SW 1271 (cell line): ENCODE measurements at regions not wholly inside any gene's neighbourhood (a gene's known extent, or its start where the extent isn't known, plus 50 kb on each side); places are given as distances from the start of the nearest gene placed in this dataset.

Experiments used
- DNase-seq, 2 experiments: peaks; one replicate each; lab custom pipeline; 2025; lab: John Stamatoyannopoulos, UW

DNA sequence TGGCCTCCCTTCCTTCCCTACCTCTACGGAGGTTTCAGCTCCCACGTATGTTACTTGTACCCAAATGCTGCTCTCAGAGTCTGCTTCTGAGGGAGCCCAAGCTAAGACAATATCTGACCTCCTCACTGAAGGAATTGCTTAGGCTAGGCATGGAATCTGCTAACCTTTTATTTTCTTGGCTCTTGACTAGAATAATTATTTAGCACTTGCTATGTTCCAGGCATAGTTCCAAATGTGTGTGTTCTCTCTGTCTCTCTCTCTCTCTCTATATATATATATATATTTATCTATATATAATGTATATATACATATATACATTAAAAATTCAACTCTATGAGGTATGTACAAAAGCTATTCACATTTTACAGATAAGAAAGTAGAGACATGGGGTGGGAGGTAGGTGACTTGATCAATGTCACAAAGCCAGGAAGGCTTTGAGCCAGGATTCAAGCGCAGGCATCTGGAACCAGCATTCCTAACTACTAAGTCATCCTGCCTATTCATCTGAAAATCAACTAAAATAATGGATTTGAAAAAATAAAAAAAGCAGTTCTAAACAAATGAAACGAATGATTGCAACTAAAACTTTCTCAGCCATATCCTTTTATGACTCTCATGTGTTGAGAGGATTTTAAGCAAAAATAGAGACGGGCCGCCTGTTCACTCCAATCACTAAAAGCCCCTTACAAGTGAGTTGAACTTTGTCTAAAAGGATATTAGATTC lies 189.7 kb upstream of the JAG1 start:
- peak in 1 of 2 experiments; percentile 26 for DNase-seq

DNA sequence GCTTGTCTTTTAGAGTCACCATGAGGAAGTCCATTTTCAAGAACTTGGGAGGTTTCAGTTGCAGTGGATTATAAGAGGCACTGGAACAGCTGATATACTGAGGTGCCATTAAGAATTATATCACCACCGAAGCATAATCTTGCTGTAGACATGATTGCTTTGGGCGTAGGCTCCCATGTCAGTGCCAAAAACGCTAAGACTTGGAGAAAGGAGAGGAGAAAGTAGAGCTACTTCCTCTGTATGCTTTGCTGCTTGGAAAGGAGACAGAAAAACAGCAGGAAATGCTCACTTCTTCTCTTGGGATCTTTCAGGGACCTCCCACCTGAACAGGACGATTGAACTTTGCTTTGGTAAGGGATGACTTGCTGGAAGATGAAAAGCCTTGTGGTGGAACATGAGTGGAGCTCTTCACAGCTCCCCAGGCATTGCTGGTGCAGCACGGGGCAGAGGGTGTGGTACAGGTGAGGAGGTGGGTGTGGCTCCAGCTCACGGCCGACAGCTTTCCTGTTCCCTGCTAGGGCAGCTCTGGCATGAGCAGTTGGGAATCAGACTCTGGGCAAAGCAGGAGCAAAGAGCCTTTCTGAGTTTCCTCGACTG lies 190.4 kb upstream of the JAG1 start:
- DNase-seq: no peak

DNA sequence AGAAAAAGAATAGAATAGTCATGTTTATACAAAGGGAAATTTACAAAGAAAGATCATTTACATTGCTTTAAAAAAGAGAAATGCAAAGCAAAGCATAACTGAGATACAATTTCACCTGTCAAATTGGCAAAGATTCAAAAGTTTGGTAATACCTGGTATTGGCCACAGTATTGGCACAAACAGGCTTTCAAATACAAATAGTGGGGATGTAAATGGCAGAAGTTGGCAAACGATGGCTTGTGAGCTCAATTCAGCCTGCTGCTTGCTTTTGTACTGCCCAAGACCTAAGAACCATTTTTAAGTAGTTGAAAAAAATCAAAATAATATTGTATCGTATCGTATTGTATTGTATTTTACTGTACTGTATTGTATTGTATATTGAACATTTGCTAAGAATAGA lies 194.5 kb upstream of the JAG1 start:
- DNase-seq: no peak

DNA sequence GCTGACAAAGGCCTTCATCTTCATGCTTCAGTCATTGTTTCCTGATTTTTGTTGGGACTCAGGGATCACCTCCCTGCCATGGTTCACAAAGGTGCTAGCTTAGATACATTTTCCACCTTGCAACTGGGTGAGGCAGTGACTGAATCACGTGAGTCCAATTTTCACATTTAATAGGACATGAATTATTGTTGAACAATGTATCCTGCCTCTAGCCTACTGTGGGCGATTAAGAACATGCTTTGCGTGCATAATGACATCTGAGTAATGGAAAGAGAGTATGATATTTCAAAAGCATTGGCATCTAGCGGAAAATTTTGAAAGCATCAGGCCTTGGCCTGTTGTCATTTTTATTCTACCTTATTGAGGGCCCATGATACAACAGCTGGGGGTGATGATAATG lies 199.2 kb upstream of the JAG1 start:
- DNase-seq: no peak

DNA sequence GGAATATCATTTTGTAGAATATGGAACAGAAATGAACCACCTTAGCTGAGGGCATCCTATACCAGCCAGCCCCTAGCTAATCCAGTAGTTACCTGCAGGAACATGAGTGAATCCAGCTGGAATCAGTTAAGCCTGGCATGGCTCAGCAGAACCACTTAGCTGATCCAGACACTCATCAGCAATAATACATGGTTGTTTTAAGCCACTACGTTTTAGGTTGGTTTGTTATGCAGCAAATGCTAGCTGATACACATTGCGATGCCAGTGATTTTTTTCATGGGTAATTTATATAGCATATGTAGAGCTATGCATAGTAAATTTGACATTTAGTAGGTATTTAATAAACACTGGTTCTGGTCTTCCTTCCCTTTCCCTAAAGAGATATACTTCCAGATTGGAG lies 201.9 kb upstream of the JAG1 start:
- DNase-seq: no peak

DNA sequence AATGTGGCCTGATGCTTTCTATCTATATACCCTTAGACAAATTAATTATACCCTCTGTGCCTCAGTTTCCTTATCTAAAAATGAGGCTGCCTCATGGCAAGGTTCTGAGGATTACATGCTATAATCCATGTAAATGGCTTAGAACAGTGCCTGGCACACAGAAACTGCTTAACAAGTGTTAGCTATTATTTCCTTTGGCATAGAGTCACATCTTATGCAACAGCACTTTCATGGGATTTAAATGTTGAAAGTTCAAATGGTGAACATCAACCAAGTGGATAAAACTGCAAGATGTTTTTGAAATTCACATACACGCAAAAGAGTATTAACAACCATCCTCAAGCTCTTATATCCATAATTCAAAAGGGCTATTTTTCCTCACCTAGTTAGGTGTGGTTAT lies 202.8 kb upstream of the JAG1 start:
- DNase-seq: no peak

DNA sequence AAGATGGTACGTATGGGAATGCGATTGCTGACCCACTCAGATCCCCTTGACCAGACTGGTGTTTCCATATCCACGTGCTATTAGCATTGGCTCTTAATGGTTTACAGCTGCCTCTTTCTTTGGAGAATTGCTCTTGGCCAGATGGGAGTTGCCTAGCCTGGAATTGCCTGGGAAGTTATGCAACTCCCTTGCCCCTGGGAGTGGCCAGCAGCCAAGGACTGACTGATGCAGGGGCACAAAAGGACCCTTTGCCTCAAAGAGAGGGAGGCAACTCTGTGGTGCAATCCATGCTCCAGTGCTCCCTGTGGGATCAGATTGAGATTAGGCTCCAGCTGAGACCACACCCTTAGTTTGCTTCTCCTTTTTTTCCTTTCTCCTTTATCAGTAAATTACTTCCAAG lies 203.5 kb upstream of the JAG1 start:
- no peak for DNase-seq

DNA sequence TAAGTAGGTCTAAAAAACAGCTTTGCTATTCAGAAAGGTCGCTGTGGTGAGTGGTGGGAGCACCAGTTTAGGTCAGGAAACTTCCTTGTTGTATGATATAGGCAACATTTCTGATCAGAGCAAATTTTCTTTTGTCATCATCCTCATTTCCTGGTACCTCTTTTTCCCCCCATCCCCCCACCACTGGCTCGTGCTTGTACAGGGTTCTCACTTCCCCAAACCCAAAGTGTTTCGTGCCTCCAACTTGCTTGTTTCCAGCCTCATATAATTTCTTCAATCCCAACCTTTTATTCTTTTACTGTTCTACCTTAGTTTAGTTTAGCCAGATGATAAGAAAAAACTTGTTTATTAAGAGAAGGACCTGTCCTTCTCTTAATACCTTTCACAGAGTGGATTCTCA lies 209.4 kb upstream of the JAG1 start:
- DNase-seq: no peak

DNA sequence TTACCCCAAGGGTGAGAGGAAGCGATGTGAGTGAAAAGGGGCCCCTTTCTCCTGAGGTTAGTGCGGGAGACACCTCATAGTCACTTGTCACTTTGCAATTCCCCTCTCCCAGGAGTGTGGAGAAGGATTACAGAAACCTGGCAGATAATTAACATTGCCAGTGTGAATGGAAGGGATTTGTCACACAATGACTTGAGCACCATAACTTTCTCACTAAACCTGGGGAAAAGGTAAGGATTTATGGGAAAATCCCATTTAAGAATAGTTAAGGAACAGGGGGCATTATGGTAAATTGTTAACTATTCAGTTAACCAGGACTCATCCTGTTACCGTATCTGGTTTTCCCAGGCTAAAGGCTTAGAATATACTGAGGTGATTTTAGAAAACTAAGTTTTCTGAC lies 219.5 kb upstream of the JAG1 start:
- DNase-seq: no peak

DNA sequence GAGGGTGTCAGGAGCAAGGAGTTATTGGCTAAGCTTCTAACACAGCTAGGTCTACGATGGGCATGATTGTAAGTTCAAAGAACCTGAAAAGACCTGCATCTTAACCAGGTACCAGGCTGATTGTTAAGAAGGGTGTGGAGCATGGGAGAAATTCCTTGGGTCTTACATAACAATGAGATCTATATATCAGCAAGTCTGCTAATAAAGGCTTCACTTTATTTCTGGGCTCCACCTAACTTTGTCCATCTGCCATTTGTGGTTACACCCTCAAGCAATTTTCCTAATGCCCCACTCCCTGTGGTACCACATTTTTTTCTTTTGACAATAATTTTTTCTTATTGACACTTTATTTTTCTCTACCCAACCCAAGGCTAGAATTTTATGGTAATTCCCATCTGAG lies 223.5 kb upstream of the JAG1 start:
- no peak for DNase-seq

DNA sequence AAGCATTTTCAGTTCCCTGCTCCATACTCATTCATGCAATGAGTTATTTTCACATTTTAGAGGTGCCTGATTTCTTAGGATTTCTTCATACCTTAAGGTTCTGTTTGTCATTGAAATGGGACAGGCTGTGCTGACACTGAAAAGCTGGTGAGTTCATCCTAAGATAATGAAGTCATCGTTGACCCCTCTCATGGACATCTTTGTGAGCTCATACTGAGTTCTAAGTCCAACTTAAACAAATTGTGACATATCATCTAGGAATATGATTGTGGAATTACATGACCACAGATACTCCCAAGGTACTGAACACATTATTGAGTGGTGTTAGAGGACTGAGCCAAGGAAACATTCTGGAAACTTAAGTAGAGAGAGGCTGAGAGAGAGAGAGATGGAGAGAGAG lies 224.8 kb upstream of the JAG1 start:
- DNase-seq: no peak

DNA sequence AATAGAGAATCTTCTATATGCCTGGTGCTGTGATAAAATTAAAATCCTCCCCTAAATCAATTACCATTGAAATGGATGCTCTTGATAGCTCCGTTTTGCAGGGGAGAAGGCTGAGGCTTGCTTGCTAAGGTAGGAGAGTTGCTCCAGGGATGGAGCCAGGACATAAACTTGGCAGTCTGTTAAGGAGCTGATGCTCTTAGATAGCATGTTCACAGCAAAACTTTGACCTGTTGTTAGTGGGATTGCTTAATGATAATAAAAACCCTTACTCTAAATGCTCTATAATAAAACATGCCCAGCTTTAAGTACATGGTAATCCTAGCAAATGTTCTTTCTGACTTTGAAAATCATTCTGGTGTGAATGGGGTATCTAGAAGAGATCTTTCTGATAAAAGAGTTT lies 228.4 kb upstream of the JAG1 start:
- no peak for DNase-seq

DNA sequence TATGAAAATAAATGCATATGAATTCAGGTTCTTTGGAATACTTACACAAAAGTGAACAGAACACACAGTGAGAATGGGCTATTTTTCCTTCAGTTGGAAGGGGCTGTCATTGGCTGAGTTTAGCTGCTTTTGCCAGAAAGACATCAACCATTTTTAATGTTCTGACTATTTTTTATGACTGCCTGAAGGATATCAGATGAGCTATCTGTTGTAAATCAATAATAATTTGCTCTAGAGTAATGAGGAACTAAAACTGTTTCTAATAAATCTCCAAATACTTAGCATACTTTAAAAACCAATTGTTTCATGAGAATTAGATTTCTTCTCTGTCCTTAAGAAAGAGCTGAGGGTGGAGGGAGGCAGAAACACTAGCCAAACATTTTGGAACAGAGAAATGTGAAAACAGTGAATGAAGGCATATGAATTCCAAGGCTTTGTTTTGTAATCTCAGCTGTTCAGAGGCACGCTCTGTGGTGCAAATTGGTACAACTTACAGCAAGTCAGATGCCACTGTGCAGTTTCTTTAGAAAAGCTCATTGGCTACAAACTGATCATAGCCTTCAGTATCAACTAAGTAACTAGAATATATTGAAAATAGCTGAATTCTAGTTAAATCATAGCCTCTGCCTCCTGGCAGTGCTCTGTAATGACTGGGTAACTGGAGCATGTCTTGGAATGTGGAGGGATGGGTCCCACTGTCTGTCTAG lies 228.9 kb upstream of the JAG1 start:
- DNase-seq: no peak

DNA sequence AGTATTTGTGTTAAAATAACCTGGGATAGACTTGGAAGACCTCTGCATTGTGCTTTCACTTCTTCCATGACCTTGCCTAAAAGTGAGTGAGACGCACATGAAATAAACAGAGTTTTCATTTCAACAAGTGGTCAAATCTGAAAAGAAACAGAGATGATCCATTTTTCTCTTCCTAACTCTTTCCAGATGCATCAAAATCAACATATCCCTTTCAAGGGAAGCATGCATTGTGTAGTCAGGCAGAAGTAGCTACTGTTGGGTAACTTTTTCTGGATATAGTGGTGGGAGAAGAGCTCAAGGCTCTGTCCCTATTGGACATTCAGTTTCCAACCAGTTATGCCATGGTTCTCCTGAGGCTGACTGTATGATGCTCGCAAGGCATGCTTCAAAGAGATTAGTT lies 233.0 kb upstream of the JAG1 start:
- no peak for DNase-seq

DNA sequence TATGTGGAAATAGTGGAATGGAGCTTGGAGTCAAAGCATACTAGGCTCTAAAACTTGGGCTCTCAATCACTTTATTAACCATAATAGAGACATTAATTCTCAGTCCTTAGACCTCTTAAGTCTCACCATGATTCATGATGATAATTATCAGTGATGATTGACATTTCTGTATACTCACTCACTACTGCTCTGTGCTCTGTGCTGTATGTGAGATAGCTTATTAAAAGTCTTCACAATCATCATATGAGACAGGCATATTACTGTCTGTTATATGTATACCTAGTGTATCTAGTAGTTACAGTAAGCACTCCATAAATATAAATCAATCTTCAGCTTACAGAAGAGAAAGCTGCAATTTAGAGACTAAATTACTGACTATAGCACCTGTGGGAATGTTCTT lies 236.0 kb upstream of the JAG1 start:
- no peak for DNase-seq

DNA sequence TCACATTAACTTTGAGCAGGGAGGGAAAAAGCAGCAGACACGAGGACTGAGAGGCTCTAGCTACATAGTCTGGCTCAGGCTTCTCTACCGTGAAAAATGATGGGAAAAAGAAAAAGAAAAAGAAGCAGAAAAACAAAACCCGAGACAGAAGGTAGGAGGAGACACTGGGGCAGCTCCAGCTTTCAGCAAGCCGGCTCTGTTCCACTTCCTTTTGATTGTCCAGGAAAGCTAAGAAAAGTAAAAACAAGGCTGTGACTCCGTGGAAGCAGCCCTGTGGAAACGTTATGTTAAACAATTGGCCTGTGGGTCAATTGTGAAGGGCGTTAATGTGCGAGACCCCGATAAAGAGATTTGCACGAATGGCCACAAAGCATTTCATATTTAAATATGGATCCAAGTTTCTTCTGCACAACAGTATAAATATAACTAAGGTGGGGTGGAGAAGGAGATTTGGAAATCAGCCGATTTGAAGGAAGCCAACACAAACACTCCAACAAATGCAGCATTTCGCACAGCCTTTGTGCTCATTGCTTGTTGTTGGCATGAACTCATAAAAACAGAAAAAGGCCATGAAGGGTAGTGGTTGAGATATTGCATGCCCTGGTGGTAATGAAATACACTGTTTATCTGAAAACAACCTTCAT lies 236.9 kb upstream of the JAG1 start:
- no peak for DNase-seq

DNA sequence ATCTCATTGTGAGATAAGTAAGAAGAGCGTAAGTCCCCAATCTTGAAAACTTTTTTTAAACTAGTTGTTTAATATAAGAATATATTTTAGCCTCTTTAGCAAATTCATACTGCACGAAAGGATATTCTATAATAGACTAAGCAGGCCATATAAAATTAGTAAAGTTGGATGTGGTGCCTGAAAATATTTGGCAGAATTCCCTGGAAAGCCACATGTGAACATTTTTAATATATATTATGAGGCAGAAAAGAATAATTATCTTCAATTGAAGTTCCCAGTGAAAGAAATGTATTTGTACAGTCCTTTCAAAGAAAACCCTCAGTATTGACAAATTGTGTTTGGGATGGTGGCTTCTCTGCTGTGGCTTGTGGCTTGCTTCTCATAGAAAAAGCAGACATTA lies 237.5 kb upstream of the JAG1 start:
- no peak for DNase-seq

DNA sequence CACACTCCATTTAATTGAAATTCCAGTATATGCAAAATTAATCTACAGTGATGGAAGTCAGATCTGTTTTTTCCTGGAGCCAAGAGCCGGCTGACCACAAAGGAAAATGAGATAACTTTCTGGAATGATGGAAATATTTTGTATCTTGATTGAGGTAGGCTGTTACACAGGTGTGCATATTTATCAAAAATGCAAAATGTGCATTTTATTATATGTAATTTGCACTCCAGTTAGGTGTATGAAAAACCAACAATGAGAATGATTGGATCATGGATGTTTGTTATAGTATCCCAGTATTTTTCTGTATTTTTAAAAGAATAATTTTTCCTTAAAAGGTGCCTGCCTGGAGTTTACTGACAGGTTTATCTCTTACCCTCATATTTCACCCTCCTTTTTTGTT lies 242.0 kb upstream of the JAG1 start:
- no peak for DNase-seq

DNA sequence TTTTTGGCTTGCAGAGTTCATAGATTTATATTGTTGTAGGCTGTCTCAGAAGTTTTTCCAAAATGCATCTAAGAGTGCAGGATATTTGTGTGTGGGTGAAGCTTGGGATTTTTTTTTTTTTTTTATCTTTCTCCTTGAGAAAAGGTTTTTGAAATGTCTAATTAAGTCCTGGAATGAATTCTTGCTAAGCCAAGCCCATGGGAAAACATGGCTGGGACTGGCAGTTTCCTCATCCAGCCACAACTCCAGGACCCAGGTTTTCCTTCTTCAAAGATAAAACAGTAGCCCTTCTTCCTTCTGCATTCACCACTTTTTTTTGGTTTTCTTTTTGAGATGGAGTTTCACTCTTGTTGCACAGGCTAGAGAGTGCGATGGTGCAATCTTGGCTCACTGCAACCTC lies 242.5 kb upstream of the JAG1 start:
- no peak for DNase-seq

DNA sequence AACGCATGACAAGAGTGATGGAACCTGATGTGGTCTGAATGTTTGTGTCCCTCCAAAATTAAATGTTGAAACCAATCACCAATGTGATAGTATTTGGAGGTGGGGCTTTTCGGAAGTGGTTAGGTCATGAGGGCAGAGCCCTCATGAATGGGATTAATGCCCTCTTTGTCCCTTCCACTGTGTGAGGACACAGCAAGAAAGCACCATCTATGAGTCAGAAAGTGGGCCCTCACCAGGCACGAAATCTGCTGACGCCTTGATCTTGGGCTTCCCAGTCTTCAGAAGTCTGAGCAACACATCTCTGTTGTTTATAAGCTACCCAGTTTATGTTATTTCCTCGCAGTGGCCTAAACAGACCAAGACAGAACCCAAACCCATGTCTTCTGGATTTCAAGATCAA lies 244.0 kb upstream of the JAG1 start:
- DNase-seq: no peak

DNA sequence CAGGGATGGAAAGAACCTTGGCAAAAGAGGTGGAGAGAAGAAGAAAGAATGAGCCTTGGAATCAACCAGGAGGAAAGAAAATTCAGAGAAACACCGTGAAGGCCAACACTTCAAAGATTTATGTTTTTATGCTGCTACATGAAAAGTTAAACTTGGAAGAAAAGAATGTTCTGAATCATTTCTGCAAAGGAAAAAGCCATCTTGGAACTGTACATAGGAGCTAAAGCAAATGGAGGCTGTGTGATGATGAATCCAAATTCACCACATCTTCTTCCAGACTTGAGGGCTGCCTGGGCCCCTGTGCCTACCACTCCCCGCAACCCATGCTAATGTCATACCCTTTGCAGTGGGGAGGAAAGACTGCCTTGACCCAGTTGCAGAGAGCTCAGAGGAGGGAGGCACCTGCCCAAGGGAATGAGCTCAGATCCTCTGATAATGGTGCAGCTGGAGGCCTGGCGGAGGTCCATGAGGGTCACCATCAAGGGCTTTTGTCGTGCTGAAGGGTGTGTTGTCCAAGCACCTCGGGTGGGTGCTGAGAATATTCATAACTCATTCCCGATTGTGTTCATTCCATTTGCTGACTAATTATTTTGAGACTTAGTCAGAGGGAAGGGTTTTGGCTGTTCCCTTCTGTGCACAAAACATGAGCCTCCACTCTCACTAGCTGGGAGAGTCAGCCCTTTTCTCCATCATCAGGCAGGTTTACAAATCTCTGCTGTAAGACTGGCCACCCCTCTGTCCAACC lies 245.8 kb upstream of the JAG1 start:
- no peak for DNase-seq

DNA sequence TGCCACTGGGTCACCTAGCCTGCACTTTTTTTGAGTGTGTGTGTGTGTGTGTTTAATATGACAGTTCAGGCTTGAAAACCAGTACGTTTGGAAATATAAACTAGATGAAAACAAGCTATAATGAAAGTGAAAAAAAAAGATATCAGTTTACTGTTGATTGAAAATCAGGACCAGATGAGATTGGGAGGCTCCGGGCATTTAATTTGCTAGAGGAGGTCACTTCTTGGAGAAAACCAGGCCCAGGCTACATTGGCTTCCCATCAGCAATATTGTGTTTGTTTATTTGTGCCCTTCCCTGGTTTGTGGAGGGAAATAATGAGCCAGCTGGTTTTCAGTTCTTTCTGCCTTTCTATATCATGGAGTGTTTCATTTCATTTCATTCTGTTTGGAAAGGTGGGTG lies 246.6 kb upstream of the JAG1 start:
- DNase-seq: no peak
